ENCODE measurements at regions not wholly inside any gene's neighbourhood (a gene's known extent, or its start where the extent isn't known, plus 50 kb on each side); places are given as distances from the start of the nearest gene placed in this dataset.

DNA sequence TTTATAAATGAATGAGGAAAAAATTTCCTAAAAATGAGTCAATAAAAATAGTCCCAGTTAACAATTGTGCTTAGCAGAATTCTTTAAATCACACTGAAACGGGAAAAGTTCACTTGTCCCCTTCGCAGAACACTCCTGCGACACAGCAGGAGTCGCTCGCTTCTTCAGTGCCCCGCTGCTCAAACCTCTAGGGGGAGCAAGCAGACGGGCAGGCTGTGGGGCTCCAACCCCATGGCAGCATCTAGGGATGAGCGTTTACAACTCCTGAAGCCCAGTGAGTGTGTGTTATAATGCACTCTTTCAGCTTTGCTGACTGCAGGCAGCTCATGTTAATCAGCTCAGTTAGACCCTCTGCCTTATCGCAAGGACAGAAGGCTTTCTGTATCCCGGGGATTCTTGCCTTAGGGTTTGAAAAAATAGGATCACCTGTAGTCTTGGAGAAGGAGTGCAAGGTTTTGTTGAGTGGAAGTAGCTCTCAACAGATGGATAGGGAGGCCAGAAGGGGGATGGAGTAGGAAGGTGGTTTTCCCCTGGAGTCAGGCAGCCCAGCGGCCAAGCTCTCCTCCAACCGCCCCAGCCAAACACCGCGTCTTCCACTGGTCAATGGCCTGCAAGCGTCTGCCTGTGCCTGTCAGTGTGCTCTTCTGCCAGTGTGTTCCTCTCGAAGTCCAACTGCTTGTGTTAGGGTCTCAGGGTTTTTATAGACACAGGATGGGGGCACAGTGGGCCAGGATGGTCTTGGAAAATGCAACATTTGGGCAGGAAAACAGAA, 1977.7 kb upstream of the LRRTM1 start:
- TF ChIP-seq POLR2A (IDR thresholded peaks at IDR 0.05) (no peak), CTCF (IDR thresholded peaks at IDR 0.05) (no peak), EP300 (IDR thresholded peaks at IDR 0.05) (no peak)

Data from upper lobe of left lung (tissue), 4 donors.